Upper lobe of right lung (tissue), 1 donor: ENCODE measurements at regions not wholly inside any gene's neighbourhood (a gene's known extent, or its start where the extent isn't known, plus 50 kb on each side); places are given as distances from the start of the nearest gene placed in this dataset.

Experiments
- ATAC-seq: fragments of 200-7000 bp; cut with Tn5 transposase; one replicate; pipeline ENCODE4 v1.9.1; 2020; ENCODE audit warnings: mild to moderate bottlenecking, moderate library complexity
- DNase-seq: peaks from one replicate; pipeline ENCODE4 v3.0.0-alpha.2; 2020
- H3K27ac ChIP-seq: fragments of 200-600 bp; one replicate; pipeline ENCODE4 v1.8.0; 2022
- H3K27me3 ChIP-seq: fragments of 200-600 bp; one replicate; pipeline ENCODE4 v1.8.0; 2022; ENCODE audit warnings: mild to moderate bottlenecking
- H3K36me3 ChIP-seq: fragments of 200-600 bp; one replicate; pipeline ENCODE4 v1.8.0; 2022
- H3K4me1 ChIP-seq: fragments of 200-600 bp; one replicate; pipeline ENCODE4 v1.8.0; 2022
- H3K4me3 ChIP-seq: fragments of 200-600 bp; one replicate; pipeline ENCODE4 v1.8.0; 2022; ENCODE audit warnings: mild to moderate bottlenecking
- H3K9me3 ChIP-seq: fragments of 200-600 bp; one replicate; pipeline ENCODE4 v1.8.0; 2022
- CTCF ChIP-seq: fragments of 200-600 bp; IDR thresholded peaks from one replicate; pipeline ENCODE4 v1.8.0; 2022; ENCODE audit warnings: antibody characterized with exemption
- intact Hi-C: fragments of 100-400 bp; cut with DNase I; formaldehyde crosslinking; loops from one replicate; pipeline ENCODE4 v1.11.0; 2022
- donor health status: DM: no; HTN: yes; CAD: no; lungs with severe emphysema.

- intact Hi-C loops, result no loop called here
- no peak for TF ChIP-seq CTCF
- no peak overlapping the region for H3K4me3 ChIP-seq
- no peaks in the 10 kb centered on the region for H3K36me3 ChIP-seq
- H3K27me3 ChIP-seq, result no peaks in the 10 kb centered on the region
- H3K9me3 ChIP-seq, result no peaks in the 10 kb centered on the region
- ATAC-seq (no peak), DNase-seq (no peak)
- H3K4me1 ChIP-seq, result no peaks in the 10 kb centered on the region
- no peak overlapping the region for H3K27ac ChIP-seq
These were observed 1068.2 kb upstream of the AMELY start for GRCh38 chrY:7979770-7980169.

DNA sequence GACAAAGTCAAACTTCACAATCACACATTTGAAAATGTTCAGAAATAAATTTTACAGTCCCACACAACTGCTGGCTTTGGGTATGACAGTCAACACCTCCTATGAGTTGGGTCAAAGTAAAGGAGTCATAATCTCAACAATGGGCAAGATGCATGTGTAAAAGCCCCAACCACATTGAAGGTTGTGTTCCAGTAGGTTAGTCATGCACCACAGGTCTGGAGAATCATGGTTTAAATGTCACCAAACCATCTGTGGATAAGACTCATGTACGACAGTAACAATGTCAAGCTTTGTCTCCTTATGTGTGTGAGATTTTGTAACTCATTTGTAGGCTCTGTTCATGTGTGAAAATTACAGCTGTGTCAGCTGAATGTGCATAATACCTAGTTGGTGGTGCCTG, 1065.7 kb upstream of the AMELY start:
- DNase-seq (no peak), ATAC-seq (no peak)
- Histone ChIP-seq H3K27ac (no peak overlapping the region), H3K9me3 (no peaks in the 10 kb centered on the region), H3K36me3 (no peaks in the 10 kb centered on the region), H3K4me1 (no peaks in the 10 kb centered on the region), H3K27me3 (no peaks in the 10 kb centered on the region), H3K4me3 (no peak overlapping the region)
- no peak for TF ChIP-seq CTCF
- intact Hi-C loops, result no loop called here

GRCh38 chrY:7968293-7968692, 1056.7 kb upstream of the AMELY start:
- TF ChIP-seq CTCF, result no peak
- Histone ChIP-seq H3K4me3 (no peak overlapping the region), H3K9me3 (no peaks in the 10 kb centered on the region), H3K27ac (no peak overlapping the region), H3K27me3 (no peaks in the 10 kb centered on the region), H3K36me3 (no peaks in the 10 kb centered on the region), H3K4me1 (no peaks in the 10 kb centered on the region)
- DNase-seq (no peak), ATAC-seq (no peak)
- intact Hi-C loops, result no loop called here

DNA sequence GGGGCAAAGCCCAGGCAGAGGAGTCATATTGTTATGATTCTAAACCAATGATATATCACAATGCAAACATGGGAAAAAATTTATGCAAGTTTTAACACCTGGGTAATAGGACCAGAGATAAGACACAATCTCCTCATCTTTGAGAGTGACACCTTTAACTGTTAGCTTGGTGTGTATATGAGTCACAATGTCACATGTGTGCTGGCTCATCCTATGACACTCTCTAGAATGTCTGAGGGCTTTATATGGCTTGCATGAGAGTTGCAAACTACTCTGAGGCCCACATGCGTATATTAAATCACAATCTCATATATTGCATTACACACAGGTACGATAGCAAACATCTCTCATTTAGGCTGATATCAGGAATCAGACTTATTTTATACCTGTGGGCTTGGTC, 1055.4 kb upstream of the AMELY start:
- no peaks in the 10 kb centered on the region for H3K27me3 ChIP-seq
- DNase-seq (no peak), ATAC-seq (no peak)
- H3K27ac ChIP-seq, result no peak overlapping the region
- no peak overlapping the region for H3K4me3 ChIP-seq
- no peaks in the 10 kb centered on the region for H3K9me3 ChIP-seq
- no peaks in the 10 kb centered on the region for H3K36me3 ChIP-seq
- intact Hi-C loops, result no loop called here
- H3K4me1 ChIP-seq, result no peaks in the 10 kb centered on the region
- TF ChIP-seq CTCF, result no peak

- Histone ChIP-seq H3K4me1 (no peaks in the 10 kb centered on the region), H3K9me3 (no peaks in the 10 kb centered on the region), H3K36me3 (no peaks in the 10 kb centered on the region), H3K27ac (no peak overlapping the region), H3K4me3 (no peak overlapping the region), H3K27me3 (no peaks in the 10 kb centered on the region)
- no peak for TF ChIP-seq CTCF
- ATAC-seq (no peak), DNase-seq (no peak)
- intact Hi-C loops, result no loop called here
These were observed 1051.8 kb upstream of the AMELY start for GRCh38 chrY:7963393-7963792.

DNA sequence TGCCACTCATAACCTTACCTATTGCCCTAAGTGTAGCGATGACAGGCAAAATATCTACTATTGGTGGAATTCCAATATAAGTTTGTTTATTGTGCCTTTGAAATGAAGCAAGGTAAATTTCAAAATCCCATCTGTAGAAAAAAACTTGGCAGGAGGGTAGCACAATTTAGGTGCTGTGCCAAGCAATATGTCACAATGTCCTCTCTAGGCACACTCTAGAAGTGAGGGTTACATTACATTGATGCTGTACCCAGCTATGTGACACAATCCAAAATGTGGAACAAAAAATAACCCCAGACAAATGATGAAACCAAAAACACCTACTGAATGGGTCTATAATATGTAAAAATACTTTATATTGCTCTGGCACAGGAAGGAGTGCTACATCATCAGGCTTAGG, 1050.8 kb upstream of the AMELY start:
- Histone ChIP-seq H3K27me3 (no peaks in the 10 kb centered on the region), H3K4me1 (no peaks in the 10 kb centered on the region), H3K27ac (no peak overlapping the region), H3K4me3 (no peak overlapping the region), H3K9me3 (no peaks in the 10 kb centered on the region), H3K36me3 (no peaks in the 10 kb centered on the region)
- ATAC-seq (no peak), DNase-seq (no peak)
- intact Hi-C loops, result no loop called here
- TF ChIP-seq CTCF, result no peak
